CD4-positive, alpha-beta T cell treated with Interleukin-4 for 4 hours (primary cell): ENCODE measurements at regions not wholly inside any gene's neighbourhood (a gene's known extent, or its start where the extent isn't known, plus 50 kb on each side); places are given as distances from the start of the nearest gene placed in this dataset.
"Not testable (repeated sequence)": the region's sequence is repeated elsewhere in the genome, so short reads cannot be mapped to it uniquely, and the experiment has no call there.

Experiments used
- DNase-seq: peaks from one replicate; pipeline ENCODE4 v3.0.0-alpha.2; 2020

DNA sequence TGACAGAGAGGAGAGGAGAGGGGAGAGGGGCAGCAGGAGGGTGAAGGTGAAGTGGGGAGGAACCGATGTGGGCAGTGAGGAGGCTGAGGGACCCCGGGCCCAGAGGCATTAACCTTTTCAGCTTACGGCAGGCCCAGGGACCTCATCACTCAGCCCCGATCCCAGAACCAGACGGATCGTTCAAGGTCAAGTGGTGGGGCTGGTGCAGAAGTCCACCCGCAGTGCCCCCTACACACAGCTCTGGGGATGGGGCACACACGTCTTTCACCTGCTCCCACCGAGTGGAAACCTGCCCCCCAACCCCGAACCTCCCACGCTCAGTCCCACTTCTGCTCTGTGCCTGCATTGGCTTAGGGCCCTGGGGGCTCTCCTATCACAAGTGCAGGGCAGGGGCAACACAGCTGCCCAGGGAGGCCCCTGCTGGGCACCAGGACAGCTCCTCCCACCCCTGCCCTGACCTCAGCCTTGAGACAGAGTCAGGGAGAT lies 81.9 kb upstream of the GOLGA6L4 start:
- DNase-seq: not testable (repeated sequence)

DNA sequence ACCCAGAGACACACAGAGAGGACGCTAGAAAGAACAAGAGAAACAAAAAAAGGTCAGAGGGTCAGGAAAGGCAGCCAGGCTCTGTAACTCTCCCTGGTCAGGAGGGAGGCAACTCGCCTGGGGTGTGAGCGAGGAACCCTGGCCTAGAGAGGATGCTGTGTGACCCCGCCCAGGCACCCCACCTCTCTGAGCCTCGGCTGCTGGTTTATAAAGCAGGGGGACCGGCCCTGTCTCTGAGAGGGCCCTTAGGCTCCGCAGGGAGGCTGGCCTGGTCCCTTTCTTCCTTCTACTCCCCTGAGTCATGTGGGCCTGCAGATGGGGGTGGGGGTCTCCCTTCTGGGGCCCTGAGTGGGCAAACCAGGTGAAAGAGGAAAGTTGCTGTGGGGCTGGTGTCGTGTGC lies 81.3 kb upstream of the GOLGA6L4 start:
- DNase-seq: not testable (repeated sequence)

DNA sequence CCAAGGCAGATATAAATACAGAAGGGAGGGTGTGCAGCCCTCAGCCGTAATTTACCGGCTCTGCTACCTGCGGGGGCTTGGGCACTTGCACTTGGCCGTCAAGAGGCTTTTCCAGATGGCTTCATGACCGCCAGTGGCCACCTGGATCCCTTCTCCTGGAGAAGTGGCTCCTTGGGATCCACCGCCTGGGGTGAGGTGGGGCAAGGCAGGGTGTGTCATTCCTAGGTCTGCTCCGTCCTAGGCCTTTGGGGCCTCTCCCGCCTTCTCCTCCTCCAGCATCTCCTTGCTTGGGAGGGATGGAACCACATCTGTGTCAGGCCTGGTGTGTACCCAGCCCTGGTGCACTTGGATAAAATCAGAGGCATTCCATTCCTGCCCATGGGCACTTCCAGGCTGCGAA lies 80.8 kb upstream of the GOLGA6L4 start:
- DNase-seq: not testable (repeated sequence)

DNA sequence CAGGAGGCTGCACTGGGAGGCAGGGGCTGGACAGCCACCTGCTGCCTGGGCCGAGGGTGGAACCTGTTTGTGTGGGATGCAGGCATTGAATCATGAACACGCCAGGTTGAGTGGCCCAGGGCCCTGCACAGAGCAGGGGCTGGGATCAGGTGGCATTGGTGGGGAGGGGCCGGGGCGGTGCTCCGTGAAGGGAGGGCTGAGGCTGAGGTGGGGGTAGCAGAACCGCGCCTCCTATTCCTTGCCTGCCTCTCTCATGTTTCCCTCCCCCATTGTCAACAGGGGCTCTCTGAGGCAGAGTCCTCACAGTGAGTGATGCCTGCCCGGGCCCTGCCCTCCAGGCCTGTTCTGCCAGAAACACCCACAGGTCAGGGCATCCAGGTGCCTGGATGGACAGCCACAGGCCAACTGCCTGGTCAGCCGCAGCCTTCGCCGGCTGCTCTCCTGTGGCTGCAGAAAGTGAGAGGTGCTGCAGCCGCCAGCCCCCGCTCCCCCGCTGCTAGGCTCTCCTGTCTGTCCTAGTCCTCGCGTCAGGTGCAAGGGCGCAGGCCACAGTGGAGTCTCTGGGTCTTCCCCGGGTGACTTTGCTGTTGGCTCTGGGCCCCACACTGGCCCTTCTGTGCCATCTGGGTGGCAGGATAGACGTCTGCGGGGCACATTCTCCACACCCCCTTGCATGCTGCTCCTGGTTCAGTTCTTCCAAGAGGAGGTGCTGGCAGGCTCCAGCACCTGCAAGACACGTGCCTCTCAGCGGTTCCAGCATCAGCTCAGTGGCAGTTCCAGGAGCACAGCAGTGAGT lies 79.6 kb upstream of the GOLGA6L4 start:
- not testable (repeated sequence) for DNase-seq

DNA sequence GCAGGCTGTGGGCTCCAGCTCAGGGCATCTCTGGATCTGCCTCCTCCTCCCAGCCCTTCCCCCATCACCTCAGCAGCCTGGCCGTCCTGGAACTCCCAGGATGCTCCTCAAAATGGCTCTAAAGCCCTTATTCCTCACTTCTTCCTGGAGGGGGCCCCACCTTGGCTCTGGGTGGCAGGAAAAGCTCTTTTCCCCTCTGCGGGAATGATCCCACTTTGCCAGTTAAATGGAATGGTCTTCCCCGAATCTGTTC lies 79.1 kb upstream of the GOLGA6L4 start:
- DNase-seq: not testable (repeated sequence)

DNA sequence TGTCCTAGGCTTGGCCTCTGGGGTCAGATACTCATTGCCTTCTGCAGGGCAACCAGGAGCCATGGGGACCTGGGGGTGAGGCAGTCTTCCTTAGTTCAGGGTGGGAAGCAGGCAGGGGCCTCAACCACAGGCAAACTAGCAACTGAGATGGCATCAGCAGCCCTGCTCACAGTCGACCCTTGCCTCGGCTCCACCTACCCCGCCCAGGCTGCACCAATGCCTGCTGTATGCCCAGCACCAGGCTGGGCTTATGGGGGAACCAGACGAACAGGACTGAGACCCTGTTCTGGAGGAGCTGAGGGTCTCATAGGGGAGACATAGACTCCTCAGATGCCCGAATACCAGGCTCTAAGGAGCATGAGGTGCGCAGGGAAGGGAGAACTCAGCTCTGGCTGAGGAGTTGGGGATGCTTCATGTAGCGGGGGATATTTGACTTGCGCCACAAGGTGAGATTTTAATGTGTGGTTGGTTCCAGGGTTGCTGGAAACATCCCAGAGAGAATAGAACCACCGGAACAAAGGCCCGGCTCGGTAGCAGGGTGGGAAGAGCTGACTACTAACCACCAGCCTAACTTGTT lies 78.4 kb upstream of the GOLGA6L4 start:
- DNase-seq: not testable (repeated sequence)

DNA sequence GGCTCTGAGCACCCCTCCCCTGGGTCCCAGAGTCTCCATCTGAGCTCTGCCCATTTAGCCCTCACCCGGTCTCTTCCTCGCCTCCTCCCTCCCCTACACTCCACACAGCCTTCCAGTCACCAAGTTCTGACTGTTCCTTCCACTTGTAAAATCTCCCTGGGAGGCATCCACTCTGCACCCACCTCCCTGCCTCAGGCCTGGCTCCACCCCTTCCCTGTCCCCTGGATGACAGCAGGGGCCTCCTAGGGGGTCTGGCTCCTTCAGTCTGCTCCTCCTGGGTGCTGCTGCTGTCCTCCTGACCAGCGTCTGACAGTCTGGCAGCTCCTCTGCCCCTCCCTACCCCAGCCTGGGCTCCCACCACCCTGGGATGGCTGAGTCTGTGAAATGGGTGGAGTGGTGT lies 77.7 kb upstream of the GOLGA6L4 start:
- DNase-seq: not testable (repeated sequence)

DNA sequence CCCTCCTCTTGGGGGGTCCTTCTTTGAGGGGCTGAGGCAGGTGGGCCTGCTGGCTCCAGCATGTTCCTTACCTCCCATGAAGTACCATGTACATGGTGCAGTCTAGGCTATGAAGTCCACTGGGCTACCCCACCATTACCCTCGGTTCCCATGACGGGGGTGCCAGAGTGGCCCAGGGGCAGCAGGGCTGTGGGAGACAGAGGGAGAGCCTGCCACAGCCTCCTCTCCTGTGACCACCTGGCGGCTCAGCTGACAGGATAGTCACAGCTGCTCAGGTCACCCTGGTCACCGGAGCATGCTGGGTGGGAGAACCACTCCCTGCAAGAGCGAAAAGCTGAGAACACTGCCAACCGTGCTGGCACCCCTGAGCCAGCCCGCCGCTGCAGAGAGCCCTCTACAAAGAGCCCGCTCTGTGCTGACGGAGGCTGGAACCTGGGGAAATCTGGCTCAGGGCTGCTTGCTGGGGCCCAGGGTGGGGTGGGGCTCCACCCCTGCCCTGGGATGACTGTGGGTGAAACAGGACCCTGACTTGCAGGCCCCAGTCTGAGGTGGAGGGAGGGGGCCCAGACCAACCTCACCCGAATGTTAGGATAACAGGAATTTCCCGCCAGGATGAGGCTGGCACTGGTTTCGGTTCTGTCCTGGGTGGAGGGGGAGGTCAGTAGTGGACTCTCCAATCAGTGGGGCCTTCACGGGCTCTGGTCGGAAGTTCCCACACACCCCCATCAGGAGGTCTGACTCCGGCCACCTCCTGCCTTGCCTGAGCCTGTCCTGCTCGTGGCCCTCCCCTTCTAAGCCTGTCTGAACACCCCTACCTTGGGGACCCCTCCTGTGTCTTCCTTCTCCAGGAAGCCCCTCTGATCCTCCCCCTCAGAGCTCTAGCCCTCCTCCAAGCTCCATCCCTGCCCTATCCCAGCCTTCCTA lies 76.0 kb upstream of the GOLGA6L4 start:
- not testable (repeated sequence) for DNase-seq

DNA sequence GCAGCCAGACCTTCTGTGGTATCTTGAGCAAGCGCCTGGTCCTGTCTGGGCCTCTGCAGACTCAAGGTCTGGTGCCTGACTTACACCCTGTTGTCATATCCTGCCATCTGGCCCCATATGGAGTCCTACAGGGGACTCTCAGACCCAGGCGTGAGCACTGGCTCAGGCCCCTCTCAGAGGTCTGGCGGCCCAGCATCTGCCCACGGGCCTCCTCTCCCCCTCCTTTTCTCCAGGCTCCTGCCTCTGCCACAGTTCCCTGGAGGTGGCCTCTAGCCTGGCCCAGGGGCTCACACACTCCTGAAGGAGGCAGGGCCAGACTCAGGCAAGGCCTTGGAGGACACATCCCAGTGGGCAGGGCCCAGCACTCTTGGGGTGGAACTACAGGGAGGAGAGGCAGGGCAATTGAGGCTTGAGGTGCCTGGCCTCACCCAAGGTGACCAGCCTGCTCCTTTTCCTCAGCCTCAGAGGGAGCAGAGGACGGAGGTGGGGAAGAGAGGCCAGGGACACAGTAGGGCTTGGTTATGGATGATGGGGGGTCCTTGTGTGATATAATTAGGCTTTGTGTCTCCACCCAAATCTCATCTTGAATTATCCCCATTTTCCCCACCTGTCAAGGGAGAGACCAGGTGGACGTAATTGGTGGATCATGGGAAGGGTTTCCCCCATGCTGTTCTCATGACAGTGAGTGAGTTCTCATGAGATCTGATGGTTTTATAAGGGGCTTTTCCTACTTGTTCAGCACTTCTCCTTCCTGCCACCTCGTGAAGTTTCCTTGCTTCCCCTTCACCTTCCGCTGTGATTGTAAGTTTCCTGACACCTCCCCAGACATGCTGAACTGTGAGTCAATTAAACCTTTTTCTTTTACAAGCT lies 70.9 kb upstream of the GOLGA6L4 start:
- DNase-seq: not testable (repeated sequence)

DNA sequence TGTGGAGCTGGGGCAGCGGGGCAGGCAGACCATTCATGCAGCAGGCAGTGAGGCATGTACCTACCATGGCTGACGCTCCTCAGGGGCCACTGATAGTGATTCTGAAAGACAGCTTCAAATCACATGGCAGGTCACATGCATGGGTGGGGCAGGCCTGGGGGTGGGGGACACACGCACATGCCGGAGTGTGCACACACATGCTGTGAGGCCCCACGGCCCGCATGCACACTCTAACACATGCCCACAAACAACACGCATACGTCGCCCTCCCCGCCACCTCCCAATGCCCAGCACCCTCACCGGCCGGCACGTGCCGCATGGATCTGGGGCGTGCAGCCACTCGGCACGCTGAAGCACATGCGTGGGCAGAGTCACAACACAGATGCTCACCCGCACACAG lies 65.5 kb upstream of the GOLGA6L4 start:
- DNase-seq: not testable (repeated sequence)

DNA sequence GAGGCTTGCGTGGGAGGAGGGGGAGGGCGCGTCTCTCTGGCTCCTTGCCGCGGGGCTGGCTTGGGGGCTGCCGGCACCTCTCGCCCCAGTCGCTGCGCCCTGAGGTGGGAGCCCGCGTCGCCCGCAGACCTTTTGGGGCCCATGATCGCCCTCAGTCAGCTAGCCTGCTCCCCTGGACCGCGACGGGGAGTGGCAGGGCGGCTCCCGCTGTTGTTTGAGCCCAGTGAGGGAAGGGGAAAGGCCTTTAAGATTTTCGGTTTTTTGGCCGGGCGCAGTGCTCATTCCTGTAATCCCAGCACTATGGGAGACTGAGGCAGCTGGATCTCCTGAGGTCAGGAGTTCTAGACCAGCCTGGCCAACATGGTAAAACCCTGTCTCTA lies 62.4 kb upstream of the GOLGA6L4 start:
- DNase-seq: not testable (repeated sequence)
